Mucosa of stomach (tissue), 1 donor: ENCODE measurements at regions not wholly inside any gene's neighbourhood (a gene's known extent, or its start where the extent isn't known, plus 50 kb on each side); places are given as distances from the start of the nearest gene placed in this dataset.

ENCODE experiments used
- H3K27me3 ChIP-seq: one replicate; pipeline ENCODE4 v1.7.0; 2013; ENCODE audit warnings: mild to moderate bottlenecking, low read length; ENCODE audit not compliant: control insufficient read depth, insufficient read depth
- H3K36me3 ChIP-seq: one replicate; pipeline ENCODE4 v1.7.0; 2013; ENCODE audit warnings: low read length; ENCODE audit not compliant: control insufficient read depth, insufficient read depth
- H3K4me1 ChIP-seq: one replicate; pipeline ENCODE4 v1.7.0; 2013; ENCODE audit warnings: mild to moderate bottlenecking, low read length; ENCODE audit not compliant: control insufficient read depth, insufficient read depth
- H3K4me3 ChIP-seq: one replicate; pipeline ENCODE4 v1.7.0; 2013; ENCODE audit warnings: low read length
- H3K9ac ChIP-seq: one replicate; pipeline ENCODE4 v1.7.0; 2013; ENCODE audit warnings: mild to moderate bottlenecking, low read length, moderate library complexity
- H3K9me3 ChIP-seq: one replicate; pipeline ENCODE4 v1.7.0; 2013; ENCODE audit warnings: mild to moderate bottlenecking, low read length, moderate library complexity; ENCODE audit not compliant: control insufficient read depth
- donor health status: Pancreatic carcinoma.

- H3K4me1 ChIP-seq: peaks cover 13% of the 10 kb centered on the region
- H3K36me3 ChIP-seq: no peaks in the 10 kb centered on the region
- H3K27me3 ChIP-seq: peaks cover 5% of the 10 kb centered on the region
- H3K9ac ChIP-seq: no peak overlapping the region
- no peak overlapping the region for H3K4me3 ChIP-seq
- H3K9me3 ChIP-seq: no peaks in the 10 kb centered on the region
These were observed 290.3 kb downstream of the NSG2 start for GRCh38 chr5:174335682-174336364.

GRCh38 chr5:174336479-174336878 lies 291.0 kb downstream of the NSG2 start:
- Histone ChIP-seq H3K9ac (no peak overlapping the region), H3K27me3 (peaks cover 5% of the 10 kb centered on the region), H3K4me3 (no peak overlapping the region), H3K9me3 (no peaks in the 10 kb centered on the region), H3K4me1 (peaks cover 13% of the 10 kb centered on the region), H3K36me3 (no peaks in the 10 kb centered on the region)

GRCh38 chr5:174337276-174338184 lies 292.0 kb downstream of the NSG2 start:
- H3K27me3 ChIP-seq: peaks cover 5% of the 10 kb centered on the region
- no peak overlapping the region for H3K4me3 ChIP-seq
- peaks cover 13% of the 10 kb centered on the region for H3K4me1 ChIP-seq

GRCh38 chr5:174338185-174339010 lies 292.9 kb downstream of the NSG2 start:
- Histone ChIP-seq H3K4me1 (peaks cover 13% of the 10 kb centered on the region), H3K9ac (no peak overlapping the region), H3K36me3 (no peaks in the 10 kb centered on the region), H3K4me3 (no peak overlapping the region), H3K9me3 (no peaks in the 10 kb centered on the region), H3K27me3 (peaks cover 5% of the 10 kb centered on the region)

More at GRCh38 chr5:174337276-174338184, 292.0 kb downstream of the NSG2 start:
- no peaks in the 10 kb centered on the region for H3K36me3 ChIP-seq
- H3K9me3 ChIP-seq: no peaks in the 10 kb centered on the region
- H3K9ac ChIP-seq: no peak overlapping the region

GRCh38 chr5:174339130-174339529 lies 293.6 kb downstream of the NSG2 start:
- Histone ChIP-seq H3K27me3 (peaks cover 5% of the 10 kb centered on the region), H3K9ac (no peak overlapping the region), H3K4me3 (no peak overlapping the region), H3K4me1 (peaks cover 13% of the 10 kb centered on the region), H3K9me3 (no peaks in the 10 kb centered on the region), H3K36me3 (no peaks in the 10 kb centered on the region)

GRCh38 chr5:174340226-174340625 lies 294.7 kb downstream of the NSG2 start:
- no peaks in the 10 kb centered on the region for H3K36me3 ChIP-seq
- no peak overlapping the region for H3K4me3 ChIP-seq
- H3K27me3 ChIP-seq: peaks cover 5% of the 10 kb centered on the region
- H3K4me1 ChIP-seq: peaks cover 13% of the 10 kb centered on the region
- no peak overlapping the region for H3K9ac ChIP-seq
- H3K9me3 ChIP-seq: no peaks in the 10 kb centered on the region

GRCh38 chr5:174342696-174343095 lies 297.2 kb downstream of the NSG2 start:
- peaks cover 4% of the 10 kb centered on the region for H3K27me3 ChIP-seq
- no peaks in the 10 kb centered on the region for H3K36me3 ChIP-seq
- no peak overlapping the region for H3K9ac ChIP-seq
- H3K9me3 ChIP-seq: no peaks in the 10 kb centered on the region
- no peak overlapping the region for H3K4me3 ChIP-seq
- H3K4me1 ChIP-seq: peaks cover 10% of the 10 kb centered on the region

GRCh38 chr5:174343826-174344225 lies 298.3 kb downstream of the NSG2 start:
- Histone ChIP-seq H3K9ac (no peak overlapping the region), H3K4me1 (peaks cover 1% of the 10 kb centered on the region), H3K4me3 (no peak overlapping the region), H3K9me3 (no peaks in the 10 kb centered on the region), H3K27me3 (peaks cover 4% of the 10 kb centered on the region), H3K36me3 (no peaks in the 10 kb centered on the region)

GRCh38 chr5:174344335-174344734 lies 298.8 kb downstream of the NSG2 start:
- peaks cover 4% of the 10 kb centered on the region for H3K27me3 ChIP-seq
- no peaks in the 10 kb centered on the region for H3K9me3 ChIP-seq
- no peak overlapping the region for H3K4me3 ChIP-seq
- no peaks in the 10 kb centered on the region for H3K4me1 ChIP-seq
- H3K36me3 ChIP-seq: no peaks in the 10 kb centered on the region
- H3K9ac ChIP-seq: no peak overlapping the region

- Histone ChIP-seq H3K9me3 (no peaks in the 10 kb centered on the region), H3K27me3 (peaks cover 4% of the 10 kb centered on the region), H3K4me1 (no peaks in the 10 kb centered on the region), H3K36me3 (no peaks in the 10 kb centered on the region), H3K9ac (no peak overlapping the region), H3K4me3 (no peak overlapping the region)
These were observed 301.7 kb downstream of the NSG2 start for GRCh38 chr5:174347183-174347582.

GRCh38 chr5:174348311-174348981 lies 302.9 kb downstream of the NSG2 start:
- no peaks in the 10 kb centered on the region for H3K9me3 ChIP-seq
- no peak overlapping the region for H3K9ac ChIP-seq
- H3K4me3 ChIP-seq: no peak overlapping the region
- H3K36me3 ChIP-seq: no peaks in the 10 kb centered on the region
- H3K4me1 ChIP-seq: no peaks in the 10 kb centered on the region
- peaks cover 4% of the 10 kb centered on the region for H3K27me3 ChIP-seq
